HG02840 (cell line): ENCODE measurements at regions not wholly inside any gene's neighbourhood (a gene's known extent, or its start where the extent isn't known, plus 50 kb on each side); places are given as distances from the start of the nearest gene placed in this dataset.
"Not testable (repeated sequence)": the region's sequence is repeated elsewhere in the genome, so short reads cannot be mapped to it uniquely, and the experiment has no call there.

Experiments used
- ATAC-seq: cut with Tn5 transposase; IDR thresholded peaks from one replicate; pipeline ENCODE4 v1.9.1; 2021; ENCODE audit warnings: mild to moderate bottlenecking, moderate library complexity, moderate number of reproducible peaks; ENCODE audit not compliant: unreplicated experiment, low FRiP score

DNA sequence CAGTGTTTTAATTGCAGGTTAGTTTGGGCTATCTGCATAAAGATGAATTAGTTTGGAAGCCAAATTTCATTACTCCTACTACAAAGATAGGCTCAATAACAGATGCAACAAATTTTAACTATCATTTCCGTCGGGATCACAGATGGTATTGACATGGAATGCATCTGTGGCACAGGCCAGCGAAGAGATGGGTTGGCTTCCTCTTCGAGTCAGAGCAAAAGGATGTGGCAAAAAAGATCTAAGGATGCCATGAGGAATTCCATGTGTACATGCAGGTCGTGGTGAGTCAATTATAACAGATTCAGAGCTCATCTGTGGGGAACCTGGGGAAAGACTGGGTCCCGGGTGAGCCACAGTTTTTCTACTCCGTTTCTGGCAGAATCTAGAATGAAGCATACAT, 83.0 kb upstream of the CITED2 start:
- ATAC-seq, result no peak

DNA sequence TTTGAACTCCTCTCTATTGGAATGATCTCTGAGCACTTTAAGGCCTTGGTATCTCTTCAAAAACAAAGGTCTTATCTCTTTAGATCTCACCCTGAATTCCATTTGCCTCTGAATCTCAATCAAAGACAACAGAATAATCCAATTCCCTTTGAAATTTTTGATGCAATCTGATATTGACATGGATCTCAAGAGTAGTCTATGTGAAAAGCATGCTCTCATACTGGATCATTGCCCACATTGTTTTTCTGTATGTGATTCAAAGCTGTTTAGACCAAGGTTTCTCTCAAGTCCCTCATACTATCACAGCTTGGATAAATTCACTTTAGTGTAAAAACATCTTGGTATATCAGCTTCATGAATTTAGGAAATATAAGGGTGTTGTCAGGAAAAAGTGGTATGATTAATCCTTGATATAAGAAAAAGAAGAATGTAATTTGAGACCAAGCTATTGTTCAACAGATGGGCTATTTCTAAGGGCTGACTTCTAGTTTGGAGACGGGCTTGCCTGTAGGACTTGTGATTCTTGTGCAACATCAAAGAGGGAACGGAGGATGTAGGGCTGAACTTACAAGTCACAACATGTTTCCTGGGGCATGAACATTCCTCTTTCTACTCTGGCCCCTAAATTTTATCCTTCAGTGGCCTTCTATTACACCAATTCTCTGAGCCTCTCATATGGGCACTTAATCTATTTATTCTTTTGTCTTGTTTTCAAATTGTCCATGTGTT, 77.9 kb upstream of the CITED2 start:
- ATAC-seq, result no peak

DNA sequence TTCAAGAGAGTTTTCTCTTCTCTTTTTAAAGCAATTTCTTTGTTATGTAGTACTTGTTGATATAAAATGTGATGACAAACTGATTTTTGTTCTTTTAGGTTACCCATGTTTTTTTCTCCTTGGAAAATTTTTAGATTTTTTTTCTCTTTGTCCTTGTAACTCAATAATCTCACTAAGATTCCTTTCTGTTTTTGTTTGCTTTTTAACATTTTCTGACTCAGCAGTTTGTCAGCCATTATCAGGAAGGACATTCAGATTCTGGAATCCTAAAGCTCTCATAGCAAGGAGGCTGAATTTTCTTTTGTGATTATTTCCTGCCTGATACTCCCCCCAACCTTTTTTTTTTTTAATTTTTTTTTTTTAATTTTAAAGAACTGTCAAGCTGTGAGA, 75.2 kb upstream of the CITED2 start:
- ATAC-seq, result no peak

DNA sequence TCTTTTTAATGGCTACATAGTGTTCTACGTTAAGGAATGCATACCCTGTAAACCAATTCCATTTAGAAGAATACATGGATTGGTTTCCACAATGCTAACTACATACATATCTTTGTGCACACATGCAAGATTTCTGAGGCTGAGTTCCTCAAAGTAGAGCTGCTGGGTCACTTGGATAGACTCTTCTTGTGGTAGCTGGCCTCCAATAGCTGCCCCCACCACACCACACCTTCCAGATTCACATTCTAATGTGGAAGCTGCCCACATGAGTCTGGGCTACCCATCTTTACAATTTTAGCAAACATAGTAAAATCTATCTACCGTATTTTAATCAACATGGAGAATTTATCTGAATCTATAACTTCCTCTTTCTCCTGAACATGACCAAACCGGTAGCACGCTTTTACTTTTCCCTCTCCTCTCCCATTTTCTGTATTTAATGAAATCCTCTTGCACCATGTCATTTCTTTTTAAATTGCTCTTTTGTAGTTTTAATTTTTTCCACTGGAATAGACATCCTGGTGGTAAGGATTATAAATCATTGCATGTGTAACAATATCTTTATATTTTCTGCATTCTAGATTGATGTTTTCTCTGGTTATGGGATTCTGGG, 74.7 kb upstream of the CITED2 start:
- ATAC-seq, result no peak

DNA sequence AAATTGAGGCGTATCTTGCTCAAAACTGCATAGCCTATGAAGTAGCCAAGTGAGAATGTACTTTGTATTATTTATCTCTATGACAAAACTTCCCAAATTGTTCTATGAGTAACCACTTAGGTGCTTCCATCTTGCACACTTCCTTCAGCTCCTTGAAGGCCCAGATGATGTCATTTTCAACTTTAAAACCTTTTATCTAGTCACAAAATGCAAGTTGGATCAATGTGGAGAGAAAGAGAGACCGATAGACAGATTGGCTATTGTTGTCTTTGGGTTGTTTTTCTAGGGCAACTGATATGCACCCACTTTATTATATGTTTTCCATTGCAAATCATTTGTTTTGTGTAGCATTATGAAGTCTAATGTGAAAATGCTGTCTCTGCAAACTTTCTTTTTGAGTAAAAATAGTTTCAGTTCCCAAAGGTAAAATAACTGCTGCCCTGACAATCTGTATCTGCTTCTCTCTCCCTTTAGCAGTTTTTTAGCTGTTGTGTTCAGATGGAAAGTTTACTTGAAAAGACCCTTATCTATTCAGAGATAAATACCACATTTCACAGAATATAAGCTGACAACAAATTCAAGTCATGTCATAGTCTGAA, 73.7 kb upstream of the CITED2 start:
- peak; percentile 92 for ATAC-seq

DNA sequence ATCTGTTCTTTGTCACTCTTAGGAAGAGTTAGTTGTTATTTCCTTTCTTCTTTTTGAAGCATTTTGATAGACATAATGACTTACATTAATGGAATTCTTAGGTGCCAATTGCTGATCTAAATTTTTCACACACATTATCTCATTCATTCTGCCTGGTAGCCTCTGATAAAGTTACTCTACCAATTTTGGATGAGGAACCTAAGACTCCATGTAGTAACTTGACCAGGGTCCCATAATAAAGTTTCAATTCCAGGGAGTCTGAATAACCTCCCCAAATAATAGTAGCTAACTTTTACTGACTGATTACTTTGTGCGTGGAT, 73.2 kb upstream of the CITED2 start:
- ATAC-seq, result no peak

DNA sequence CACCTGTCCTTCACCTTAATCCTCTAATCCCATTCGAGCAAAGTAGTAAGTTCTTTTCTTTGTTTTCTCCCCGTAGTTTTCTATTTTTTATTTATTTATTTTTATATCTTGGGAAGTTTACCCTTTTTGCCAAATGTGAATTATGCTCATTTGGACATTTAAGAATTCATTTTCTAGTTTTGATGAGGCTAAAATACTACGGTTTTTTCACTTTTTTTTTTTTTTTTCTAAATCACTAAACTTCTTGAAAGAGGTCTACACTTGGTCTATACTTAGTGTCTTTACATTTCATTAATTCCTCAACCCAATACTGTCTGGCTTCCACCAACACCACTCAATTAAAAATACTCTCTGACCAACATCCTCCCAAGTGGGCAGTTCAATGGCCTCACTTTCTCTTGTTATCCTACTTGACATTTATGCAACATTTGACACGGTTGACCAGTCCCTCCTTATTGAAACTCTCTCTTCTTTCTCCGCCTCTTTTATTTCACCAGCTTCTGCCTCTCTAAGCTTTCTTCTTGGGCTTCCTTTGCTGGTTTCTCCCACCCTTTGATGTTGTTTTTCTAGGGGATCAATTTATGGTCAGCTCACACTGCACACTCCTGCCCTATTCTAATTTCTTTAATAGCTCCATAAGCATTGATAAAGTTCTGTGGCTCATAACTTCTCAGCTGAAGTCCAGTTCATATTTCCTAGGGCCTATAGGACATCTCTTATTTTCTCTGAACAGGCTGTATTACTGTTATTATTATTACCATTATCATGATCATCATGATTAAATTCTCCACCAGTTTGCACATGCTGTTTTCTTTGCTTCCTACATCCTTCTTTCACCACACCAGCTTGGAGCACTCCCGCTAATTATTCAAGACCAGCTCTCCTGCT, 72.6 kb upstream of the CITED2 start:
- no peak for ATAC-seq

DNA sequence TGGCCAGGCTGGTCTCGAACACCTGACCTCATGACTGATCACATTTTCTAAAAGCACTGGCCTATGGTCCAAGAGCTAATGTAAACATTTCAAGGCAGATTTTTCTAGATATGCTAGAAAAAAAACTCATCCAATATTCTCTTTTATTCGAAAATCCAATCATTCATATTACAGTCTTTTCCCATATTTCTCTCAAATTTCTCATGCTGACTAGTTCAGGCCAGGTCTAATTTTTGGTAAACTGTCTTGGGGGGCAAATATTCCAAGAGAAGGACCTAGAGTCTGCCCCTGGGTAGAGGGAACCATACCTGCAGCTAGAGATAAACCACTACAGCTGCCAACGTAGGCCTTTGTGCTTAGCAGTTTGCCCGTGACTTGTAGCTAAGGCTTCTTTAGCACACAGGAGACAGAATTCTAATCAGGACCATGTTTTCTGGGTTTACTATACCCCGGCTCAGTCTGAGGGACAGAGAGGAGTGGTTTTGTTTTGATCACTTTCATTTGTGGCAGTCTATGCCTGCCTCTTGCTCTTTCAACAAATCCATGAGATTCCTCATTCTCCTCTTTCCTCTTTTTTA, 71.8 kb upstream of the CITED2 start:
- no peak for ATAC-seq

DNA sequence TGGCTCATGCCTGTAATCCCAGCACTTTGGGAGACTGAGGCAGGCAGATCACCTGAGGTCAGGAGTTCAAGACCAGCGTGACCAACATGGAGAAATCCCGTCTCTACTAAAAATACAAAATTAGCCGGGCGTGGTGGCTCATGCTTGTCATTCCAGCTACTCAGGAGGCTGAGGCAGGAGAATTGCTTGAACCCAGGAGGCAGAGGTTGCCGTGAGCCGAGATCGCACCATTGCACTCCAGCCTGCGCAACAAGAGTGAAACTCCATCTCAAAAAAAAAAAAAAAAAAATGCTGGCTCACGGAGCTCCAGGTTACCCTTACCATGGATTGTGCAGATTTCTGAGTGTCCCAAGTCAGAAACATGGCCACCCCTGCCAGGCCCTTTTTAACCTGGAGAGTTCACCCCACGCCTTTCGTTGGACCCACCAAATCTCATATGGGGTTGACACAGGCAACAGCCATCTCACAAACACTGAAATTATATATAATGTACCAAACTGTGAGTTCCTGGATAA, 69.9 kb upstream of the CITED2 start:
- not testable (repeated sequence) for ATAC-seq

DNA sequence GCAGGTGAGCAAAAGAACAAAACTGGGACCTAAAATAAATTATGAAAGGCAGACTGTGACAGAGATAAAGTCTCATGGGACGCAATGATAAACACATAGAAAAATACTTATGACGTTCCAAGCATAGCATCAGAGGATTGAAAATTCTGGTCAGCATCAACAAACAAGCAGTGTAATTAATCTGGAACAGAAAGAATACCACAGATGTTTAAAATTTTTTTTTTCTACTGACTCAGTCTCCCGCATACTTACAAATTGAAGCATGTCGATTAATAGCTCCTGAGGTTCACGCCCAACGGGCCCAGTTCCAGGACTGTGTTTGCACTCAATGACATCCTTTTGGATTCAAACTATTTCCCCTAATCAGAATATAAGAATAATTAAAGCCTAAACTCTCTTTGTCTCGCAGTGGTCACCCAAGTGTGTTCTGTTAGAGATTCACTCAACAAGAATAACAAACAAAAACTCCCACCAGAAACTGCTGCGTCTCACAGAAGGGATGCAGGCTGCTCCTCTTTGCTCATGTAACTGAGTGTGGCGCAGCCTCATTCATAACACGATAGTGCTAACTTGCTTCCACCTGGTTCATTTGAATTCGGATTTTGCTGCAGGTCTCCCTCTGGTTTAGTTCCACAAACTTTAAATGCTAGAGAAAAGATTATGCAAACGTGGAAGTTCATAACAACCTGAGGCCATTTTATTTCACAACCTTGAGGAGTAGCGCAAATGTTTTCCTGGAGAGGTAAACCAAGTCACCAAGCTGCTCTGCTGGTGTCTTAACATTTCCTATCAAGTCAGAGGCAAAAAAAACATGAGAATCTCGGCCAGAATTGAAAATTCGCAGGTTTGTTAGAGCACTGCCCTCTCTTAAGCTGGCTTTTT, 69.0 kb upstream of the CITED2 start:
- no peak for ATAC-seq

DNA sequence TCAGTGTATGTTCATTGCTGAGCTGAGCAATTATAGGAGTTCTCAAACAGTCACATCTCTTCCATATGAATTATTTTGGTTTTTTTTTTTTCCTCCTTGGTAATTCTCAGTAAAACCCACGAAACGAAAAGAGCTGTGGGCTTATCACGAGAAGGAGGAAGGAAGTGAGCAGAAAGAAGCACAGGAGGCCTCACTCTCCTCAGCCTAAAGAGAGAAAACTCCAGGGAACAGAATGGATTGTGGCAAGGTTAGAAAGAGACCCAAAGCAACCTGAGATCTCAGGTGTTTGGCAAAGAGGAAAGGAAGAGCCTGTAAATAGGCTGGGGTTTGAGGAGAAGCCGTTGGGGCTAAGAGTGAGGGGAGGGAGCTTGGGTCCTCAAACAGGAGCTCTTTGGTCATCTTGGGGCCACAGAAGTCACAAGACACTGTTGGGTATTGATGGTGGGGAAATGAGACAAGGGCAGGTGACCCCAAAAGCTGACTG, 67.8 kb upstream of the CITED2 start:
- ATAC-seq, result no peak

DNA sequence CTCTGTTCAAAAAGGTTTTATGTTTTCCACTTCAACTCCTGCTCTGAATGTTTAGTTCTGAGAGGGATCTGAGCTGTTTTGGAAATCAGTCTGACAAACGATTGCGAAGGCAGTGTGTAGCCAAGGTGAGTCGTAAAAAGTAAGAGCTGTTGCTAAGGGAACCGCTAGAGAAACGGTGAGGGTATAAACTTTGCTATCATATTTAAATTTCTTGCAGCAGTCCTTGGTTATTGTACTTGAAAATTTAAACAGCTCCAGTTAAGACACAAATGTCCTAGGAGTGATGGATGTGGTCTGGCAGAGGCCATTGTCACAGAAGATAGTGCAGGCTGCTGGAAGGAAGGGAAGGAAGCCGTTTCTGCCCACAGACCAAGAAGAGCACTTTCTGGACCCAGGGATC, 64.9 kb upstream of the CITED2 start:
- ATAC-seq, result no peak

DNA sequence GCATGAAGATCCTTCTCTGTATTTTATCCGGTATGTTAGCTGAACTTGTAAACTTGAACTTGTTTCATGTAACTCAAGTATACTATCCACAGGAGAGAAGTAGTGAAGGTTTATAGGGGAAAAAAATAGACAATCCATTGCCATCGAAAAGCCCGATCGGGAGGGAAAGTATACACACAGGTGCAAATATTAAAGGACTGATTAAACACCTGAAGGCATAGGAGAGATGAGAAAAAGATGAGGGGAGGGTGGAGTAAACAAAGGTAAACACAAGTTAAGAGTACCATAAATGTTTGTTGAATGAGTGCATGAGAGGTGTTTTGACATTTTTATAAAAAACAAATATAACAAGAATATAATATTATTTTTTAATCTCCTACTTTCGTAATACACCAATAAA, 64.3 kb upstream of the CITED2 start:
- no peak for ATAC-seq

DNA sequence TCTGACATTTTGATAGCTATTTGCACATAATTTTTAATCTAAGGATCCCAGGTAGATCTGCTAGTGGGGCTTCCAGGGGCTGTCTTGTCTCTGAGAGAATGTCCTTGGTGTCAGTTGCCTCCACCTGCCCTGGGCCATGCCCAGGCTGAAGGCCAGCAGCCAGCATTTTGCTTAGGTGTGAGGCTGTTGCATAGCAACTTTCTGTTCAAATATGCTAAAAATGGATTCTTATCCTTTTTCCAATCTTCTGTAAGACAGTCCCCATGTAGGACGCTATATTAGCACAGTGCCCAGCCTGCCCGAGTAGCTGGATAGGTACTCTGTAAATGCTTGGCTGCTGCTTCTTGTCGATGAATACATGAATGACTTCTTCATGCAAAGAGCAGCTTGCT, 62.5 kb upstream of the CITED2 start:
- no peak for ATAC-seq

DNA sequence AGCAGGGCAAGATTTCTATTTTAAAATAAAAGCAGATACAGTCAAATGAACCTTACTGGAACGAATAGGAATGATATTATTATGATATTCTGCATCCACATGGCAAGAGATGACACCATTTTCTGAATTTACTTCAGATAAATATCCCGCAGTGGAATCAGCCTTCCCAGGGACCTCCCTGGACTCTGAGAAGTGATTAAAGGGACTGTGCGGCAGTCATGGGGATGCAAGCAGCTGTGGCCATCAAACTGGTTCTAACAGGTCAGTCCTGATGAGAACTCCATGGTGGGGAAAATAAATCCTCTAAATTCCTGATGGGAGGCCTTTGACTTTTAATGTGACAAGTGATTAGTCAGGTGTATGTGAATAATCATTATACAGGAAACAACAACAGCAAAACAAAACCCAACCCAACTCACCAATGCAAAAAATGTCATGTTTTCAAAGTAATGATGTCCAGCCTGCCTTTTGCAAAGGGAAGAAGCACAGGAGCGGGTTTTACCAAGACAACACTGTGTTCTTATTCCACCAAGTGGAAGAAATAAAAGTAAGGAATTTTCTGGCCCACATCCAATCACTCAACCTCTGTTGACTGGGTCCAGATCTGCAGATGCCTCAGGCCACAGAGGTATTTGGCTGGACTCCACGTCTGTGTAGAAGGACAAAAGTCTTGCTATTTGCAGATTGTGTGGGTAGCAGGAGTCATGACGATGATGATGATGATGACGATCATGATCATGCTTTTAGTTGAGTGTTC, 61.9 kb upstream of the CITED2 start:
- ATAC-seq, result no peak

DNA sequence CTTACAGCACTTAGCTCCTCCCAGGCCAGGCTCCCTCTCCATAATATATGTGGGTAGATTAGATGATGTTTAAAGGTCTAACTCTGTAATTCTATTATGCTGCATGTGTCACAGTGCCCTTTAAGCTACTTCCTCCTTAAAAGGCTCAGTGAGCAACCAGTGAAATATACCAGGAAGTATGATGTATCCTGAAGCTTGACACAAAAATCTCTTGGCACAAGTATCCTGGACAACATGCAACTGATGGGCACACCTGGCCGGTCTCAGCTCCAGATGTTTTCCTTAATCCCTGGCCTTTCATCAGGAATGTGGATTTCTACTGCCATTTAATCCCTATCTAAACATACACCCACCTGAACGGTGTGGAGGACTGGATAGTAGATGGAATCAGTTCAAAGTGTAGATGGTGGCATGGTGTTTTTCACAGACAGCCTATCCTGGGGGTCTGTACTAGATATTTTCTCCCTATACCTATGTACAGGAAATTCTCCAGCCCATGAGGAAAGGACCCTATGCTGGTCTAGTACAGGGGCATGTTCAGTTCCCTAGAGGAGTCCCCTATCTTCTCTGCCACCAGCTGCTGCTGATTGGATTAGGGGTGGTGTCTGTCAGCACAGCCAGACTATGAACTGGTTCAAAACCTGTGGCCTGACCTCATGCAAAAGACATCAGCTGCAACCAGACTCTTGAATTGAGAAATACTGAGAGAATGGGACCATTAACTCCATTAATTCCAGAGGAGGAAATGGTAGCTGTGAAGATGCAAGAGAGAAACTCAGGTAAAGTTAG, 59.4 kb upstream of the CITED2 start:
- no peak for ATAC-seq

DNA sequence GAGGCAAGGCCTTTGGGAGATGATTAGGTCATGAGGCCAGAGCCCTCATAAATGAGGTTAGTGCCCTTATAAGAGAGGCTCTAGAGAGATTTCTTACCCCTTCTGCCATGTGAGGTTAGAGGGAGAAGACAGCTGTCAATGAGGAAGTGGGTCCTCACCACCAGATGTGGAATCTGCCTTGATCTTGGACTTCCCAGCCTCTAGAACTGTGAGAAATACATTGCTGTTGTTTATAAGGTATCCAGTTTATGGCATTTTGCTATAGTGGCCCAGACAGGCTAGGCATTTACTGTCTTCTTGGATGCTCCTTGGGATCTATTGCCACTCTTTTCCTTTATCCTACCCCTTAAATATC, 57.1 kb upstream of the CITED2 start:
- no peak for ATAC-seq

DNA sequence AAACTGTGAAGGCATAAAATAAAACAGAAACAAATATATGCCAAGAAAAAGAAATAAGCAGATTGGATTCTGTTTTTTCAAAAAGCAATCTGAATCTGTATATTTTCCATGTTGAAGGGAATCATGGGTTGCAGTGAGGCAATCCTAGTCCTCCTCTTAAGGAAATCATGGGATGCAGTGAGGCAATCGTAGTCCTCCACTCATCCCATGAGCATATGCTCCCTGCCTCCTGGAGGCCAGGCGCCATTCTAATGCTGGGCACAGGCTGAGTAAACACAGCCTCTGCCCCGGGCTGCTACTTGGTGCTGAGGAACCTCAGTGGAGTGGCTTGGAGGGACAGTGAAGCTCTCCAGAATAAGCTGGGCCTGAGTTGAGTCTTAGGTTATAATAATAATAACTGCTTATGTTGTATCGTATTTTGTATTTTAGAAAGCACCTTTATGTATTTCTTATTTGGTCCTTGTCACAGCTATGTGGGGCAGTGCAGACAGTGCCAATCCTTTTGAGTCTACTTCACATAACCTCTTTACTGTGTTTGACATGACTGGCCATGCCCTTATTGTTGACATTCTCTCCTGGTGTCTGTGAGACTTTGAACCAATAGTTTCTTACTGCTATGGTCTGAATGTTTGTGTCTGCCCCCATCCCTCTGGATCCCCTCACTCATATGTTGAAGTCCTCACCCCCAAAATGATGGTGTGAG, 56.6 kb upstream of the CITED2 start:
- ATAC-seq, result no peak
